Glutamatergic neuron (in vitro differentiated cells): ENCODE measurements at regions not wholly inside any gene's neighbourhood (a gene's known extent, or its start where the extent isn't known, plus 50 kb on each side); places are given as distances from the start of the nearest gene placed in this dataset.

Experiments
- DNase-seq: peaks from one replicate; pipeline ENCODE4 v3.0.0; 2022
- H3K27ac Mint-ChIP-seq: one replicate; pipeline ENCODE4 v1.8.0; 2020; ENCODE audit warnings: mild to moderate bottlenecking, mixed read lengths, inconsistent platforms; ENCODE audit not compliant: unreplicated experiment
- H3K27me3 Mint-ChIP-seq: one replicate; pipeline ENCODE4 v1.8.0; 2020; ENCODE audit warnings: mild to moderate bottlenecking, moderate library complexity, mixed read lengths, inconsistent platforms; ENCODE audit not compliant: unreplicated experiment
- H3K36me3 Mint-ChIP-seq: one replicate; pipeline ENCODE4 v1.8.0; 2020; ENCODE audit warnings: mild to moderate bottlenecking, mixed read lengths, inconsistent platforms; ENCODE audit not compliant: unreplicated experiment
- H3K4me1 Mint-ChIP-seq: one replicate; pipeline ENCODE4 v1.8.0; 2020; ENCODE audit warnings: mild to moderate bottlenecking, low read depth, mixed read lengths, inconsistent platforms; ENCODE audit not compliant: unreplicated experiment
- H3K4me3 Mint-ChIP-seq: one replicate; pipeline ENCODE4 v1.8.0; 2020; ENCODE audit warnings: mild to moderate bottlenecking, mixed read lengths, inconsistent platforms; ENCODE audit not compliant: unreplicated experiment
- H3K9me3 Mint-ChIP-seq: one replicate; pipeline ENCODE4 v1.8.0; 2020; ENCODE audit warnings: mild to moderate bottlenecking, moderate library complexity, mixed read lengths, inconsistent platforms; ENCODE audit not compliant: unreplicated experiment
- TF ChIP-seq, protein P1 (sequence below): fragments of 200-600 bp; sonication (generic); IDR thresholded peaks from one replicate; pipeline ENCODE4 v1.5.0; 2021; ENCODE audit not compliant: partially characterized antibody, unreplicated experiment

DNA sequence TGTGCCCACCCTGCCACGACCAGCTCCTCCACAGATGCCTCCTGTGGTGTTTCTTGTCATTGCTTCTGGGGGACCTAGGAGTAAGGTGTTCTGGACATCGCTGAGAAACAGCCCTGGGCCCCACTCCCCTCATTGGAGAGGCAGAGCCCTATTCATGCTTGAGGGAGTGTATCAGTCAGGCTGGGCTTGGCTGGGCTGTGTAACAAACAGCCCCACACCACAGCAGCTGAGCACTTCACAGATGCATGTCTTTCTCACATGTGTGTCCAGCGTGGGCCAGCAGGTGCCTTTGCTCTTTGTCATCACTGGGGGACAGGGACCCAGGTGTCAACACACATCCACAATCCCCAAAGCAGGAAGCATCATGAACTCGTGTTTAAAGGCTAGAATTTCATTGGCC, 65.1 kb upstream of the FBRSL1 start:
- Mint-ChIP-seq H3K9me3 (peaks cover 31% of the 10 kb centered on the region), H3K4me1 (peaks cover 36% of the 10 kb centered on the region), H3K27me3 (peaks cover 22% of the 10 kb centered on the region), H3K4me3 (no peak overlapping the region), H3K36me3 (peaks cover 12% of the 10 kb centered on the region), H3K27ac (no peak overlapping the region)
- DNase-seq = no peak
- TF ChIP-seq, protein P1, sequence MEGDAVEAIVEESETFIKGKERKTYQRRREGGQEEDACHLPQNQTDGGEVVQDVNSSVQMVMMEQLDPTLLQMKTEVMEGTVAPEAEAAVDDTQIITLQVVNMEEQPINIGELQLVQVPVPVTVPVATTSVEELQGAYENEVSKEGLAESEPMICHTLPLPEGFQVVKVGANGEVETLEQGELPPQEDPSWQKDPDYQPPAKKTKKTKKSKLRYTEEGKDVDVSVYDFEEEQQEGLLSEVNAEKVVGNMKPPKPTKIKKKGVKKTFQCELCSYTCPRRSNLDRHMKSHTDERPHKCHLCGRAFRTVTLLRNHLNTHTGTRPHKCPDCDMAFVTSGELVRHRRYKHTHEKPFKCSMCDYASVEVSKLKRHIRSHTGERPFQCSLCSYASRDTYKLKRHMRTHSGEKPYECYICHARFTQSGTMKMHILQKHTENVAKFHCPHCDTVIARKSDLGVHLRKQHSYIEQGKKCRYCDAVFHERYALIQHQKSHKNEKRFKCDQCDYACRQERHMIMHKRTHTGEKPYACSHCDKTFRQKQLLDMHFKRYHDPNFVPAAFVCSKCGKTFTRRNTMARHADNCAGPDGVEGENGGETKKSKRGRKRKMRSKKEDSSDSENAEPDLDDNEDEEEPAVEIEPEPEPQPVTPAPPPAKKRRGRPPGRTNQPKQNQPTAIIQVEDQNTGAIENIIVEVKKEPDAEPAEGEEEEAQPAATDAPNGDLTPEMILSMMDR = no peak

DNA sequence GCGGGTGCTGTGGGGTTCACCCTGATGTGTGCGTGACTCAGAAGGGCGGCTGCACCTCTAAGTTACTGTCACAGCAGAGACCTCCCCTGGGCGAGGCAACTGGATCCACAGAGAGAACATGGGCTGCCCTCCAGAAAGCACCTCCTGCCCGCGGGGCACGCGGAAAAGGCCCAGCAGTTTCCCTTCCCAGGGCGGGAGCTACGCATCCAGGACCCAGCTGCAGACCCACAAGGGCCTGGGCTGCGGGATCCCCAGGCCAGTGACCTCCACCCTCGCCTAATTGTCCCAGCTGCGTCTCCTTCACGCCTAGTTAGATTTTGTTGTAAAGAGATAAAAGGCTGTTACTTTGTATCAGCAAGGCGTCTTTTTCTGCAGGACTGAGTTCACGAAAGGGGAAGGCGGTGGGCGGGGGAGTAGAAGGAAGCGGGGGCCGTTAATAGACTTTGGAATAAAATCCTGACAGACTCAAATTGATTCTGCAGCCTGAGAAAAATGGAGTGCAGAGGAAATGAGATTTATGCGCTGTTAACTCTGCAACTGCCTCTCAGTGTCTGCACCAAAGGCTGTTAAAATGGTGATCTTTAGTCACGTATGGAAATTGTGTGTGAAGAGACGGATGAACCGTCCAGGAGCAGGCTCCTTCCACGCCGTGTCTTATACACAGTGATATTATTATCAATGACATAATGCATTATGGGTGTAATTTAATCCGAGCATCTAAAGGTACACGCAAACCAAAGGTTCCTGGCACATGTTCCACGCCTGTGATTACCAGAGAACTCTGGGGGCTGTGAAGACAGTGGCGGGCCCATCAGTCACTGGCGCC, 65.9 kb upstream of the FBRSL1 start:
- H3K4me3 Mint-ChIP-seq = no peak overlapping the region
- H3K36me3 Mint-ChIP-seq = peaks cover 12% of the 10 kb centered on the region
- peaks cover 34% of the 10 kb centered on the region for H3K4me1 Mint-ChIP-seq
- peak; percentile 61 for DNase-seq
- TF ChIP-seq, protein P1 = no peak
- peaks cover 30% of the 10 kb centered on the region for H3K9me3 Mint-ChIP-seq
- H3K27me3 Mint-ChIP-seq = peaks cover 19% of the 10 kb centered on the region
- H3K27ac Mint-ChIP-seq = peak overlapping the region; percentile 66

DNA sequence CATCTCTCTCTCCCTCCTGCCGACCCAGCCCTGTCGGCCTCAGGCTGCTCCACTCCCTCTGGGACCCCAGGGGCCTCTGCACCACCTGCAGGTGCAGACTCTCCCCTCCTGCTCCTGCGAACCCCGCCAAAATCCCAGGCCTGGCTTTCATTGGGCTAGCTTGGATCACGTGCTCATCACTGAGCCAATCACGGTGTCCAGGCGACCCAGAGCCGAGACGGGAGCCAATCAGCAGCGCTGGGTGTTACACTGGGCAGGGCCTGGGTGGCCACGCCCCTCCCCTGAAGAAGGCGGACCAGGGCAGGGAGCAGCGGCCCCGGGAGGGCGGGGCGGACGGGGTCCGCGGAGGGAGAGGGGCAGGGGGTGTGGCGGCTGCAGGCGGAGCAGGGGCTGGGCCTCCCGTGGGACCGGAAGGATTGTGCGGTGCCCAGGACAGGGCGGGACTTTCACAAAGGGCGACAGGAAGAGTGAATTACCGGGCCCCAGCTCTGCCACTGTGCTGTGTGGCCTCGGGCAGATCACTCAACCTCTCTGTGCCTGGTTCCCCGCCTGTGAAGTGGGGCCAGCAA, 66.6 kb upstream of the FBRSL1 start:
- Mint-ChIP-seq H3K27me3 (peaks cover 22% of the 10 kb centered on the region), H3K9me3 (peaks cover 30% of the 10 kb centered on the region), H3K4me1 (peaks cover 30% of the 10 kb centered on the region), H3K27ac (peak overlapping the region; percentile 90), H3K36me3 (peaks cover 12% of the 10 kb centered on the region), H3K4me3 (peak overlapping the region; percentile 6)
- TF ChIP-seq, protein P1 = no peak
- peak; percentile 42 for DNase-seq

GRCh38 chr12:132422381-132423043, 67.4 kb upstream of the FBRSL1 start:
- DNase-seq = peak; percentile 60
- peaks cover 12% of the 10 kb centered on the region for H3K36me3 Mint-ChIP-seq
- peak overlapping the region; percentile 90 for H3K27ac Mint-ChIP-seq
- H3K27me3 Mint-ChIP-seq = peaks cover 22% of the 10 kb centered on the region
- peaks cover 28% of the 10 kb centered on the region for H3K9me3 Mint-ChIP-seq
- peaks cover 24% of the 10 kb centered on the region for H3K4me1 Mint-ChIP-seq
- H3K4me3 Mint-ChIP-seq = peak overlapping the region; percentile 6
- TF ChIP-seq, protein P1 = no peak

- Mint-ChIP-seq H3K4me3 (peak overlapping the region; percentile 61), H3K9me3 (peaks cover 28% of the 10 kb centered on the region), H3K4me1 (peaks cover 21% of the 10 kb centered on the region), H3K36me3 (peaks cover 12% of the 10 kb centered on the region), H3K27me3 (peaks cover 22% of the 10 kb centered on the region), H3K27ac (peak overlapping the region; percentile 44)
- DNase-seq = no peak
- TF ChIP-seq, protein P1 = no peak
Measured at GRCh38 chr12:132422040-132422380, 67.9 kb upstream of the FBRSL1 start.
